Gastroesophageal sphincter (tissue), 4 donors: ENCODE measurements at regions not wholly inside any gene's neighbourhood (a gene's known extent, or its start where the extent isn't known, plus 50 kb on each side); places are given as distances from the start of the nearest gene placed in this dataset.

Source experiments
- ATAC-seq: fragments of 150-250 bp; one replicate; pipeline ENCODE4 v1.9.1; 2016; ENCODE audit warnings: mild to moderate bottlenecking, moderate library complexity
- H3K27ac ChIP-seq, 4 donors: fragments of 200-600 bp; sonication (generic) in 3 of 4; 1 replicate in 3 of 4; 2 replicates in 1 of 4; pipeline ENCODE4 v1.5.1; 2016 to 2019
- H3K27me3 ChIP-seq: fragments of 200-600 bp; sonication (generic); one replicate; pipeline ENCODE4 v1.5.1; 2019
- H3K36me3 ChIP-seq, 2 donors: fragments of 200-600 bp; sonication (generic); one replicate each; pipeline ENCODE4 v1.5.1; 2019; ENCODE audit warnings: control low read depth in 1 of 2
- H3K4me1 ChIP-seq, 3 donors: fragments of 200-600 bp; sonication (generic); 1 replicate in 2 of 3; 2 replicates in 1 of 3; pipeline ENCODE4 v1.5.1; 2016 to 2019; ENCODE audit warnings: control low read depth in 2 of 3
- H3K4me3 ChIP-seq, 2 donors: fragments of 200-600 bp; sonication (generic); one replicate each; pipeline ENCODE4 v1.5.1; 2019; ENCODE audit warnings: mild to moderate bottlenecking in 1 of 2, moderate library complexity in 1 of 2
- H3K9me3 ChIP-seq, 3 donors: fragments of 200-600 bp; sonication (generic); one replicate each; pipeline ENCODE4 v1.5.1; 2017 to 2019; ENCODE audit warnings: control low read depth in 2 of 3
- CTCF ChIP-seq, 4 experiments: fragments of 200-600 bp in 2 of 4; fragments of 450-650 bp in 2 of 4; sonication (generic) in 1 of 4; IDR thresholded peaks; one replicate each; pipeline ENCODE4 v1.5.1; 2017 to 2019; ENCODE audit warnings: antibody characterized with exemption in 4 of 4, mild to moderate bottlenecking in 2 of 4, moderate library complexity in 2 of 4
- EP300 ChIP-seq: sonication (generic); formaldehyde crosslinking; IDR thresholded peaks from one replicate; pipeline ENCODE4 v1.6.1; 2017; ENCODE audit warnings: antibody characterized with exemption, mild to moderate bottlenecking
- POLR2A ChIP-seq, 2 donors: fragments of 450-650 bp; IDR thresholded peaks; one replicate each; pipeline ENCODE4 v1.6.1; 2017; ENCODE audit warnings: antibody characterized with exemption in 2 of 2, mild to moderate bottlenecking in 2 of 2, moderate library complexity in 1 of 2
- POLR2AphosphoS5 ChIP-seq: sonication (generic); formaldehyde crosslinking; IDR thresholded peaks from one replicate; pipeline ENCODE4 v1.6.1; 2017; ENCODE audit warnings: antibody characterized with exemption
- WGBS, 2 donors: methylation state at CpG; one replicate each; pipeline ENCODE4 v1.1.5; 2018; ENCODE audit warnings: low coverage in 1 of 2; 5-methylcytosine and 5-hydroxymethylcytosine counted together

- ATAC-seq = peak; percentile 72
- Histone ChIP-seq H3K36me3 (no peaks in the 10 kb centered on the region), H3K4me1 (no peaks in the 10 kb centered on the region), H3K4me3 (no peak overlapping the region), H3K27me3 (peaks cover 4% of the 10 kb centered on the region), H3K9me3 (no peaks in the 10 kb centered on the region), H3K27ac (no peak overlapping the region)
- WGBS, 2 donors = 15 to 47% methylated on average over 2 to 4 of the region's 4 CpGs
- TF ChIP-seq EP300 (no peak), POLR2AphosphoS5 (peak; percentile 21), CTCF (IDR thresholded peaks at IDR 0.05) (no peak), POLR2A (IDR thresholded peaks at IDR 0.05) (no peak)
Measured at GRCh38 chr20:22944062-22944461, 91.0 kb upstream of the SSTR4 start.

GRCh38 chr20:22944936-22945335, 90.2 kb upstream of the SSTR4 start:
- WGBS, 2 donors = 76% methylated on average over 6 of the region's 6 CpGs; no CpG with 5 or more reads in 1 of the 2 donors
- Histone ChIP-seq H3K27ac (no peak overlapping the region), H3K4me3 (no peak overlapping the region), H3K36me3 (no peaks in the 10 kb centered on the region), H3K27me3 (peaks cover 4% of the 10 kb centered on the region), H3K4me1 (no peaks in the 10 kb centered on the region), H3K9me3 (no peaks in the 10 kb centered on the region)
- TF ChIP-seq POLR2A (IDR thresholded peaks at IDR 0.05) = no peak
- no peak for TF ChIP-seq CTCF (IDR thresholded peaks at IDR 0.05)
- TF ChIP-seq POLR2AphosphoS5 = no peak
- TF ChIP-seq EP300 = no peak
- no peak for ATAC-seq

- no peak for ATAC-seq
- TF ChIP-seq EP300 (no peak), POLR2AphosphoS5 (no peak), POLR2A (IDR thresholded peaks at IDR 0.05) (no peak), CTCF (IDR thresholded peaks at IDR 0.05) (no peak)
- no peaks in the 10 kb centered on the region for H3K36me3 ChIP-seq
- 21 to 67% methylated on average over 1 to 2 of the region's 2 CpGs for WGBS, 2 donors
- peaks cover 4% of the 10 kb centered on the region for H3K27me3 ChIP-seq
- H3K27ac ChIP-seq = no peak overlapping the region
- no peaks in the 10 kb centered on the region for H3K4me1 ChIP-seq
- no peak overlapping the region for H3K4me3 ChIP-seq
- no peaks in the 10 kb centered on the region for H3K9me3 ChIP-seq
Measured at GRCh38 chr20:22946596-22946995, 88.5 kb upstream of the SSTR4 start.

- TF ChIP-seq POLR2AphosphoS5 = no peak
- TF ChIP-seq EP300 = no peak
- TF ChIP-seq POLR2A (IDR thresholded peaks at IDR 0.05) = no peak
- TF ChIP-seq CTCF (IDR thresholded peaks at IDR 0.05) = no peak
- no peaks in the 10 kb centered on the region for H3K36me3 ChIP-seq
- no peak overlapping the region for H3K27ac ChIP-seq
- no peak for ATAC-seq
- H3K4me3 ChIP-seq = no peak overlapping the region
- H3K27me3 ChIP-seq = peaks cover 4% of the 10 kb centered on the region
- no peaks in the 10 kb centered on the region for H3K4me1 ChIP-seq
- no peaks in the 10 kb centered on the region for H3K9me3 ChIP-seq
- 64 to 98% methylated on average over 4 of the region's 5 CpGs for WGBS, 2 donors
Measured at GRCh38 chr20:22949331-22950109, 85.6 kb upstream of the SSTR4 start.

- no peaks in the 10 kb centered on the region for H3K4me1 ChIP-seq
- no peaks in the 10 kb centered on the region for H3K9me3 ChIP-seq
- H3K4me3 ChIP-seq = no peak overlapping the region
- no peaks in the 10 kb centered on the region for H3K36me3 ChIP-seq
- H3K27ac ChIP-seq = no peak overlapping the region
- TF ChIP-seq POLR2A (IDR thresholded peaks at IDR 0.05) = no peak
- no peak for TF ChIP-seq CTCF (IDR thresholded peaks at IDR 0.05)
- no peak for TF ChIP-seq POLR2AphosphoS5
- no peak for TF ChIP-seq EP300
- no peak for ATAC-seq
- WGBS, 2 donors = 89% methylated on average over 1 of the region's 1 CpG; no CpG with 5 or more reads in 1 of the 2 donors
- no peaks in the 10 kb centered on the region for H3K27me3 ChIP-seq
Measured at GRCh38 chr20:22951966-22952365, 83.1 kb upstream of the SSTR4 start.
